ENCODE measurements at regions not wholly inside any gene's neighbourhood (a gene's known extent, or its start where the extent isn't known, plus 50 kb on each side); places are given as distances from the start of the nearest gene placed in this dataset.
"Not testable (repeated sequence)": the region's sequence is repeated elsewhere in the genome, so short reads cannot be mapped to it uniquely, and the experiment has no call there.

DNA sequence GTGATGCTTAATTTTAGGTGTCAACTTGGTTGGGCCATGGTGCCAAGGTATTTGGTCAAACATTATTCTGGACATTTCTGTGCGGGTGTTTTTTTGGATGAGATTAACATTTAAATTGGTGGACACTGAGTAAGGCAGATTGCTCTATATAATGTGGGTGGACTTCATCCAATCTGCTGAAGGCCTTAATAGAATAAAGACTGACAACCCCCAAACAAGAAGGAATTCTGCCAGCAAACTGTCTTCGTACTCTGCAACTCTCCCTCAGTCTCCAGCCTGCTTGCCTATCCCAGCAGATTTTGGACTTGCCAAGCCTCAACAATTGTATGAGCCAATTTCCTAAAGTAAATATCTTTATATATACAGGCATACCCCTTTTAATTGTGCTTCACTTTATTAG, 850.1 kb downstream of the TBC1D32 start:
- no peak for DNase-seq

DNA sequence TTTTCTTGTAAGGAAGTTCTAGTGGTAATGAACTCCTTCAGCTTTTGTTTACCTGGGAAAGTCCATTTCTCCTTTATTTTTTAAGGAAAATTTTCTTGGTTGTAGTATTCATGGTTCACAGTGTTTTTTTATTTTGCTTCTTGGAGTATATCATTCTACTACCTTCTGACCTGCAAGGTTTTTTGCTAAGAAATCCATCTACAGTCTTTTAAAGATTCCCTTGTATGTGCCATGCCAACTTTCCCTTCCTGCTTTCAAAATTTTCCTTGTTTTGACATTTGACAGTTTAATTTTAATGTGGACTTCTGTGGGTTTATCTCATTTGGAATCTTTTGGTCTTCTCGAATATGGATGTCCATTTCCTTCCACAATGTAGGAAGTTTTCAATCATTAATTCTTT, 855.6 kb downstream of the TBC1D32 start:
- no peak for DNase-seq

DNA sequence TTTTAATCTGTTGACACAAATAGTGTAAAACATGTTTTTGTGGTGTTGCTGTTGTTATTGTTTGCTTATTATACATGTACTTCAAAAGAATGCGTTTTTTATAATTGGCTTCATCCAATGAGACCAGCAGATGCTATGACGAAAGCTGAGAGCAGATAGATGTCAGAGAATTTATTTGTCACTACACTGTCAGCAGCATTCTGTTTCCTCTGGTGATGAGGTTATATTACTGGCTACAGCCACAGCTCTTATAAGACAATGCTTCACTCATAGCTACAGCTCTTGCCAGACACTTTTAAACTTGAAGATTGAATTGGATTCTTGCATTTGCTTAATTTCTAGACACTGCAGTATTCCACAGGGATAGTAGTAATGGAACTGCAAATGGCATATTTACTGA, 860.5 kb downstream of the TBC1D32 start:
- DNase-seq = no peak

DNA sequence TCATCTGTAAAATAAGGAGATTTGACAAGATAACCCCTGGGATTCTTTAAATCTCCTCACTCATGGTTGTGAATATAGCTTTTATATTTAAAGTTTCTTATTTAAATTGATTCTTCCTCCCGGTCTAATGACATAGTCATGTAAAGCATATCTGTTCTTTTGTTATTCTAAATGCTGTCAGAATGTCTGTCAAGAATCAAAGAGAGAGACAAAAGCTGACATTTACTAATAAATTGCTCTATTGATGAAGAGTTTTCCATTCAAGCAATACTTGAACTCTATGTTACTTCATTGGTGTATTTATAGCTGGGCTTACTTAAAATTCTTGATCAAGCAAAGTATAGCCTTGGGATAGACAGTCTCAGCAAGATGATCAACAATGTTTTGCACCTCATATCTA, 865.8 kb downstream of the TBC1D32 start:
- no peak for DNase-seq

DNA sequence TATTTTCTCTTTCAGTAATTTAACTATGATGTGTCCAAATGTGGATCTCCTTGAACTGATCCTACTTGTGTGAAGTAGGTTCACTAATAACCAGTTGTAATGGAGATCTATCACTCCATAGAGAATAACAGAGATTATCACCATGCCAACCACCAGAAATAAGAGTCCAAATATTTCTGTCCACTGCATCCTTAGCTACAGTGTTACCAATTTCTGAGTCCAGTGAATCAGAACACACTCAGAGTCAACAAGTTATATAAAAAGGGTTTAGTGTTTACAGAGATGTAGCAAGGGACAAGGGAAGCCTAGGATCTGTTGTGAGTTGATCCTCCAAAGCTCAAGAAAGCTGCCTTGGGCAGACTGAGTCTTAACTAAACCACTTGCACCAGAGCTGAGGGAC, 882.8 kb downstream of the TBC1D32 start:
- no peak for DNase-seq

- no peak for DNase-seq
Measured at GRCh38 chr6:120447605-120448004, 886.7 kb downstream of the TBC1D32 start.

GRCh38 chr6:120432840-120433239, 901.4 kb downstream of the TBC1D32 start:
- DNase-seq = not testable (repeated sequence)

DNA sequence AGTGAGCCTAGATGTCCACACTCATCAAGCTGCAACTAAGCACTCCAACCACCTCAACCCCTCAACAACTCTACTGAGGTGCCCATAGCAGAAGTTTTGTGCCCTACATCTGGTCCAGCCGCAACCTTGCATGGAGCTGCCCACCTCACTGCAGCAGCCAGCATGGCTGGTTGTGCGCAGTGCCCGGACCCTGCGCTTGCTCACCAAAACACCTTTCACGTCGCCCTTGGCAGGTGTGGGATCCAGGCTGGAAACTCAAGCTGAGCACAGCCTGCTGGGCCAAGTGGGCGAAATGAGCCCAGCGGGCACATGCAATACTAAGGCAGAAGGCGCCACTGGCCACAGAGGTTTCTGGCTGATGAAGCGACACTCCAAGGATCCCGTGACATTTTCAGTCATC, 902.4 kb downstream of the TBC1D32 start:
- no peak for DNase-seq

GRCh38 chr6:120411394-120411793, 922.9 kb downstream of the TBC1D32 start:
- no peak for DNase-seq

DNA sequence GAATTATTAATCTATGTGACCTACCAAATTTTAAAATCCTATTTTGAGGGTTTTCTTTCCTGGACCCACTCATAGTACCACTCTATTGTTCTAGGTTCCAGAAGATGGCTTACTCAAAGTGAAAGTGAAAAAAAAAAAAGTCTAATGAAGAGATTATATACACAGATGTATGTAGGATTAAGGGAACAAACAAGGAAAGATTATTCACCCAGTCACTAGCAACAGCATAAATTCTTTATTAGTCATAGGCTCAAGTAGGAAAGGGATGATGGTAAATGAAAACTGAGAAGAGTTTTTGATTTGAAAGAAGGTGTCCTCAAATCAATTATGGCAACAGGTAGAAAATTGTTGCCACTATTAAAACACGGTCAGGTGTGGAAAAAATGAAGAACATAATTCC, 923.7 kb downstream of the TBC1D32 start:
- no peak for DNase-seq

GRCh38 chr6:120407696-120408095, 926.6 kb downstream of the TBC1D32 start:
- no peak for DNase-seq

DNA sequence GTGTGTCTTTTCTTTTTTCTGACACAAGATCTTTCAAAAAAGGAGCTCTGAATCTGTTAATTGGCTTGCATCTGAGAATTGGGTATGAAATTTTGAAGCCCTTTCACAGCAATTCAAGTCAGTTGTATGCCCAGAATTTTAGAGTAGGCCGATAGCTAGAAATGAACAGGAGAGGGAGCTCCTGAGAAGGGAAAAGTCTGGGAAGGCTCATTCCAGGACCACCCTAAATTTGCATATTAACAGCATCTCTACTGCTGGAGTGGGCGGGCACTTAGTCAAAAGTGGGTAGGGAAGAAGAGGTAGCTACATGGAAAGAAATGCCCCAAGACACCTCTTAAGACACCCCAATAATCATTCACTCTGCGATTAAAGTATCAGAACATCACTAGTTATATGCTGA, 928.3 kb downstream of the TBC1D32 start:
- DNase-seq = no peak

DNA sequence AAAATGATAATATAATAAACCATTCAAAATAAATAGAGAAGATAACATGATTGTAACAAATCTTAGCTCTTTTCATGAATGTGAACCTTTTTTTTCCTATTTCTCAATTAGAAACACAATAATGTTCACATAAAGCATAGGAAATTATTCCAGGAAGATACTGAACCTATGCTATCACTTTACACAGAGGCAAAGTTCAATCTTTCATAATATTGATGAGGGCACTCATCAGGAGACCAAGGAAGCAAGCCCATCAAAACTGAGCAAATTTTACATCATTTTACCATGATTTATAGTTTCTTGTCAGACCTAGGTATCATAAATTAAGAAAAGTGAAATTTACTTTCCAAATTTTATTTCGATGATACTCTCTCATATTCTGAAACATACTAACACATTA, 938.5 kb downstream of the TBC1D32 start:
- DNase-seq = no peak

GRCh38 chr6:120395330-120395729, 939.0 kb downstream of the TBC1D32 start:
- DNase-seq = no peak

DNA sequence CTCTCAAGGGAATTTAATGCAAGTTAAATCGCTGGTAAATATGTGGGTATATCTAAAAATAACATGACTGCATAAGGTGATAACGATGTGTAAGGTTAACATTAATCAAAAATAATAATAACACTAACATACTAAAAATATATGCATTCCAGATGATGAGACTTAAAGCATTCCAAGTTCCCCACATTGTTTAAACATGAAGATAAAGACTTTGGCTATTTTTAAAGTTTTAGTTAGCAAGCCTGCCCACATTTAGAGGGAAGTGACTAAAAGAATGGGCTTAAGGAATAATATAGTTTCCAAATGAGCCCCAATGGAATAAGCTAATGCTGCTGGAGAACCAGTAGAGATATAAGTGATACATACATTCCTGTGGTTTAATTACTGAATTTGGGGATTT, 941.3 kb downstream of the TBC1D32 start:
- no peak for DNase-seq

GRCh38 chr6:120384671-120385070, 949.6 kb downstream of the TBC1D32 start:
- no peak for DNase-seq

DNA sequence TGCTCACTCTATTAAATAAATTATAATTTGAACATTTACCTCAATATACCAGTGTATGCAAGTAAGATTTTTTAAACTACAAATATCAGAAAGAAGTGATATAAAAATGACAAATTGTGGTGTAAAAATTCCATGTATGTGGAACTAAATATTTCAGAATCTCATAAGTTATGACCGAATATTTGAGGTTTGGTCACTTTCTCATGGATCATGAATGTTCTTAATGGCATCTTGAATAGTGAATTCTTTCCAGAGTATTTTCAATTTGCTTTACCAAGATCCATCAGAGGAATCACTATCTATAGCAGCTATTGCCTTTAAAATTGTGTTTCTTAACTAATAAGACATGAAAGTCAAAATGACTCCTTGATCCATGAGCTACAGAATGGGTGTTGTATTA, 950.6 kb downstream of the TBC1D32 start:
- no peak for DNase-seq

GRCh38 chr6:120378582-120379220, 955.6 kb downstream of the TBC1D32 start:
- peak; percentile 0 for DNase-seq

DNA sequence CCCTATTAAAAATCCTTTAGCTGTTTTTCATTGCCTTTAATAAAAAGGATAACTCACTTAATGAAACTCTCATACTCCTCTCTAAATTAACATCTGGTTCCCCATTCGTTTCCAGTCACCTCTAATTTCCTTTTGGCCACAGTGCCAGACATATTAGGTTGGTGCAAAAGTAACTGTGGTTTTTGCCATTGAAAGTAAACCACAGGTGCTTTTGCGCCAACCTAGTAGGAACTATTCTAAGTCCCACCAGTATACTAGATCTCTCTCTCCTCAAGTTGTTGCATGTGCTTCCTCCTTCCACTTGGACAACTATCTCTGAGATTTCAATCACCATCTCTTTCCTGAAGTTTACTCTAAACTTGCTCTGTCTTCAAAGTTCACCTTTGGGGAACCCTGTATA, 961.1 kb downstream of the TBC1D32 start:
- DNase-seq = no peak

DNA sequence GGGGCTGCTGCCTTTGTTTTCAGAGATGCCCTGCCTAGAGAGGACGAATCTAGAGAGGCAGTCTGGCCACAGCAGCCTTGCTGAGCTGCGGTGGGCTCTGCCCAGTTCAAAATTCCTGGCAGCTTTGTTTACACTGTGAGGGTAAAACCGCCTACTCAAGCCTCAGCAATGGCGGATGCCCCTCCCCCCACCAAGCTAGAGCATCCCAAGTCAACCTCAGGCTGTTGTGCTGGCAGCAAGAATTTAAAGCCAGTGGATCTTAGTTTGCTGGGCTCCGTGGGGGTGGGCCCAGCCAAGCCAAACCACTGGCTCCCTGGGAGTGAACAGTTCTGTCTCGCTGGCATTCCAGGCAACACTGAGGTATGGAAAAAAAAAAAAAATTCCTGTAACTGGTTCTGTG, 970.9 kb downstream of the TBC1D32 start:
- no peak for DNase-seq

DNA sequence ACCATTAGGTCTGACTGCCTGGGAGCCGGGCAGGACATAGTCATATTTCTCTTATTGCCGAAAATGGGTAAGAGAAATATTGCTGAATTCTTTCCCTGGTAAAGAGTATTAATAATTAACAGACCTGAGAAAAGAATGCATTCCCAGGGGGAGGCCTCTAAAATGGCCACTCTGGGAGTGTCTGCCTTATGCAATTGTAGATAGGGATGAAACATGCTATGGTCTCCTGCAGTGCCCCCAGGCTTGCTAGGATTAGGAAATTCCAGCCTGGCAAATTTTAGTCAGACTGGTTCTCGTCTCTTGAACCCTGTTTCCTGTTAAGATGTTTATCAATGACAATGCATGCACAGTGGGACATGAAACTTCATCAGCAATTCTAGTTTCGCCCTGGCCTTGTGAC, 975.7 kb downstream of the TBC1D32 start:
- DNase-seq = not testable (repeated sequence)

- no peak for DNase-seq
Measured at GRCh38 chr6:120357447-120357846, 976.8 kb downstream of the TBC1D32 start.

DNA sequence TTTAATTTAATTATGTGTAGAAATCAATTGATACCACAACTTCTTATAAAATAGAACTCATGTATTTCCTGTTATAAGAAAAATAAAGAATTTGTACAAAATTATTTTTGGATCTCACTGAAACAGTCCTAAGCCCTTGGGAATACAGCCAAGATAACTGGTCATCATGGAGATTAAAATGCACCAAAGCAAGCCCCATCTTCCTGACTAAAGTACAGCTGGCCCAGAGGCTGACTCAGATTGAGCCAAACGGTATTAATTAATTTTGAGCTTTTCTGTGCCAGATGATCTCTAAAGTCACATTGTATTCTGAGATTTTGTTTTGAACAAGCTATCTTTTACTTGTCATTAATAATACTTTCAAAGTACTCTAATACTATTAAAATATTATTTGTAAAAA, 978.5 kb downstream of the TBC1D32 start:
- no peak for DNase-seq

- DNase-seq = no peak
Measured at GRCh38 chr6:120354452-120355098, 979.7 kb downstream of the TBC1D32 start.

GRCh38 chr6:120352491-120352890, 981.8 kb downstream of the TBC1D32 start:
- no peak for DNase-seq
